ENCODE measurements at regions not wholly inside any gene's neighbourhood (a gene's known extent, or its start where the extent isn't known, plus 50 kb on each side); places are given as distances from the start of the nearest gene placed in this dataset.

DNA sequence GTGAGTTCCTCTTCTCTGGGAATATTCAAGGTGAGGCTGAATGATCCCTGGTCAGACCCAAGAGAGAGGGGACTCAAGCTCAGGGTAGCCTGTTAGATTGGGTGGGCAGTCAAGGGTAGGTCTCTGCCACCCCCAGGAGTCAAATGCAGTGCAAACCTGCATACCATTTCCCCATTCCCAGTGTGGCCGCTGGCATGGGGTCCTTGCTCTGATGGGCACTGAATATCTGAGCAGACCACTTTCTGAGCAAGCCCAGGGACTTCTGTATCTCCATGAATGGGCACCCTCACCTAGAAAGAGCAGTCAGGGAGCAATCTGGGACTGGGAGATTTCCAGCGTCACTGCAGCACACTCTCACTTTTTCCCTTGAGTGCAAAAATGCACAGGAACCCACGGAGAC lies 573.7 kb downstream of the BCL11B start:
- TF ChIP-seq, protein P1, sequence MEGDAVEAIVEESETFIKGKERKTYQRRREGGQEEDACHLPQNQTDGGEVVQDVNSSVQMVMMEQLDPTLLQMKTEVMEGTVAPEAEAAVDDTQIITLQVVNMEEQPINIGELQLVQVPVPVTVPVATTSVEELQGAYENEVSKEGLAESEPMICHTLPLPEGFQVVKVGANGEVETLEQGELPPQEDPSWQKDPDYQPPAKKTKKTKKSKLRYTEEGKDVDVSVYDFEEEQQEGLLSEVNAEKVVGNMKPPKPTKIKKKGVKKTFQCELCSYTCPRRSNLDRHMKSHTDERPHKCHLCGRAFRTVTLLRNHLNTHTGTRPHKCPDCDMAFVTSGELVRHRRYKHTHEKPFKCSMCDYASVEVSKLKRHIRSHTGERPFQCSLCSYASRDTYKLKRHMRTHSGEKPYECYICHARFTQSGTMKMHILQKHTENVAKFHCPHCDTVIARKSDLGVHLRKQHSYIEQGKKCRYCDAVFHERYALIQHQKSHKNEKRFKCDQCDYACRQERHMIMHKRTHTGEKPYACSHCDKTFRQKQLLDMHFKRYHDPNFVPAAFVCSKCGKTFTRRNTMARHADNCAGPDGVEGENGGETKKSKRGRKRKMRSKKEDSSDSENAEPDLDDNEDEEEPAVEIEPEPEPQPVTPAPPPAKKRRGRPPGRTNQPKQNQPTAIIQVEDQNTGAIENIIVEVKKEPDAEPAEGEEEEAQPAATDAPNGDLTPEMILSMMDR (IDR thresholded peaks at IDR 0.05): no peak
- Mint-ChIP-seq H3K27ac (no peak overlapping the region), H3K4me3 (no peak overlapping the region), H3K9me3 (peaks cover 17% of the 10 kb centered on the region), H3K27me3 (no peaks in the 10 kb centered on the region), H3K36me3 (ENCODE audit: low read depth) (no peaks in the 10 kb centered on the region), H3K4me1 (no peaks in the 10 kb centered on the region)
- ChIA-PET CTCF (no interaction called here), POLR2A (no interaction called here)
- no peak for ATAC-seq (ENCODE audit: low read depth)
- no peak for DNase-seq
- intact Hi-C loops (cut with micrococcal nuclease): no loop called here

DNA sequence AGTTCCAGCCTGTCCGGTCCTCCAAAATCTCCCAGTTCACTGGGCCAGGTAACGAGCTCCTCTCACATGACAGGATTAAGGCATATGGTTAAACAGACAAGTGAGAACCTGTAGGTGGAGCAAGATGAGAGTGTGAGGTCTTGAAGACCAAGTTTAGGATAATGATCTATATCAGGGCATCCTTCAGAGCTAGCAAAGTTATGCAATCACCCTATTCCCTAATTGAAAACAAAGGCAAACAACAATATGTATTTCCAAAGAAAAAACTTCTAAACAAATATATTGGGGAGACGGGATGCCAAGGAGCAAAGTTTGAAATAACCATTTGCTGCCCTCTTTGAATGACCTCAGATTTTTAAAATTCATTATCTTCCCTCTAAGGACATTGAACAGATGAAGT lies 571.2 kb downstream of the BCL11B start:
- TF ChIP-seq, protein P1 (IDR thresholded peaks at IDR 0.05): no peak
- ChIA-PET POLR2A (no interaction called here), CTCF (no interaction called here)
- Mint-ChIP-seq H3K9me3 (peaks cover 16% of the 10 kb centered on the region), H3K27ac (no peak overlapping the region), H3K4me1 (no peaks in the 10 kb centered on the region), H3K4me3 (no peak overlapping the region), H3K27me3 (no peaks in the 10 kb centered on the region), H3K36me3 (ENCODE audit: low read depth) (no peaks in the 10 kb centered on the region)
- ATAC-seq (ENCODE audit: low read depth) (no peak), DNase-seq (no peak)
- intact Hi-C loops (cut with micrococcal nuclease): no loop called here

DNA sequence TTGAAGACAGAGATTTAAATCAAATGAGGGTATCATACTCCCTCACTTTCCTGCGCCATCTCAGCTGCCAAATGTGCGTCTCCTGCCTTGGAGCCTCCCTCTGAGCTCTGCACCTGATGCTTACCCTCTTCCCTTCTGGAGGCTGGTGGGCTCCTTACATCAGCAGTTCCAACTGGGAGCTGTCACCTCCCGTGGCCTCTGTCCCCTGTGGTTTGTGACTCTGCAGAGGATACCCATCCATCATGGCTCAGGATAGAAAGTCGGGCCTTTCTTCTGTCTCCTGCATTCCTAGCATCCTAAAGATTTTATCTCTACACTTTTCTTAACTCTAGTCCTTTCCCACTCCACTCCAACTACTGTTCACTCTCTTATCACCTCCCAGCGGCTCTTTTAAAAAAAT lies 570.6 kb downstream of the BCL11B start:
- Mint-ChIP-seq H3K27me3 (no peaks in the 10 kb centered on the region), H3K27ac (no peak overlapping the region), H3K4me3 (no peak overlapping the region), H3K9me3 (peaks cover 14% of the 10 kb centered on the region), H3K4me1 (no peaks in the 10 kb centered on the region), H3K36me3 (ENCODE audit: low read depth) (no peaks in the 10 kb centered on the region)
- DNase-seq (no peak), ATAC-seq (ENCODE audit: low read depth) (no peak)
- TF ChIP-seq, protein P1 (IDR thresholded peaks at IDR 0.05): no peak
- POLR2A ChIA-PET: no interaction called here
- CTCF ChIA-PET: no interaction called here
- intact Hi-C loops (cut with micrococcal nuclease): no loop called here

DNA sequence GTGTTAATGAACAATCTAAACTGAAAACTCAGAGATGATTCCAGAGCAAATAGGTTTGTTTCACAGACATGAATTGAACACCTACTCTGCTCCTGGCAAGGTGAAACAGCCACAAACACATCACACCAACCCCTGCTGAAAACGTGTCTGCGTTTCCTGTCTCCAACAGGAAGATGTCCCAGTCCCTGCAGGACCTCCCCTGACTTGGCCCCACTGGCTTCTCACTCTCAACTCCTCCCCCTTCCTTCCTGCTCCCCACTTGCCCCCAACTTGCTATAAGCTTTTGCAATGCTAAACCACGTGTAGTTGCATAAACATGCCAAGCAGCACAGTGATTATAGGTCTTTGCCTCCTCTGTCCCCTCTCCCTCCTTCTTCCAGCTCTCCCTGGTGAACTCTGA lies 567.6 kb downstream of the BCL11B start:
- peaks cover 13% of the 10 kb centered on the region for H3K9me3 Mint-ChIP-seq
- H3K27ac Mint-ChIP-seq: no peak overlapping the region
- intact Hi-C loops (cut with micrococcal nuclease): no loop called here
- H3K27me3 Mint-ChIP-seq: no peaks in the 10 kb centered on the region
- H3K36me3 Mint-ChIP-seq (ENCODE audit: low read depth): no peaks in the 10 kb centered on the region
- DNase-seq: no peak
- no peak for ATAC-seq (ENCODE audit: low read depth)
- TF ChIP-seq, protein P1 (IDR thresholded peaks at IDR 0.05): no peak
- H3K4me1 Mint-ChIP-seq: no peaks in the 10 kb centered on the region
- H3K4me3 Mint-ChIP-seq: no peak overlapping the region
- CTCF ChIA-PET: no interaction called here
- POLR2A ChIA-PET: no interaction called here

DNA sequence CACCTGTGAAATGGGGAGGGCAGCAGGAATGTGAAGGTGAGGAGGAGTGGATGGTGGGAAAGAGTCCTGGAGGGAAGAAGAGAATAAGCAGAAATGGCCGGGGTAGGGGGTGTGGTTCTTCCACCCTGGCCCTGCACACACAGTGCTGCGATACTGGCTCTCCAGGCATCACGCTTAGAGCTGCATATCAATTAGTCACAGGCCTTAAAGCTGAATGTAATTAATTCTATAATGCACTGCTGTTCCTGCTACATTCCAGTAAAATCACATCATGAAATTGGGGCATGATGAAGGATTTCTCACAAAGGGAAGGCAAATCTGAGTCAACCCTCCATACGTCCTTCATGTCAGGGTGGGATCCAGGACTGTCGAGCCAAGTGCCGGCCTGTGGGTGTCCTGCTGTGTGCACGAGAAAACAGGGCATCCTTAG lies 566.1 kb downstream of the BCL11B start:
- H3K27ac Mint-ChIP-seq: no peak overlapping the region
- DNase-seq (no peak), ATAC-seq (ENCODE audit: low read depth) (no peak)
- H3K9me3 Mint-ChIP-seq: peaks cover 16% of the 10 kb centered on the region
- POLR2A ChIA-PET: no interaction called here
- no peaks in the 10 kb centered on the region for H3K27me3 Mint-ChIP-seq
- CTCF ChIA-PET: no interaction called here
- H3K4me1 Mint-ChIP-seq: no peaks in the 10 kb centered on the region
- H3K36me3 Mint-ChIP-seq (ENCODE audit: low read depth): no peaks in the 10 kb centered on the region
- intact Hi-C loops (cut with micrococcal nuclease): no loop called here
- no peak overlapping the region for H3K4me3 Mint-ChIP-seq
- TF ChIP-seq, protein P1 (IDR thresholded peaks at IDR 0.05): no peak

Measured in activated B cell treated with CpG ODN at 0.5 μM for 24 hours (primary cell).